ENCODE measurements at regions not wholly inside any gene's neighbourhood (a gene's known extent, or its start where the extent isn't known, plus 50 kb on each side); places are given as distances from the start of the nearest gene placed in this dataset.
"Not testable (repeated sequence)": the region's sequence is repeated elsewhere in the genome, so short reads cannot be mapped to it uniquely, and the experiment has no call there.

DNA sequence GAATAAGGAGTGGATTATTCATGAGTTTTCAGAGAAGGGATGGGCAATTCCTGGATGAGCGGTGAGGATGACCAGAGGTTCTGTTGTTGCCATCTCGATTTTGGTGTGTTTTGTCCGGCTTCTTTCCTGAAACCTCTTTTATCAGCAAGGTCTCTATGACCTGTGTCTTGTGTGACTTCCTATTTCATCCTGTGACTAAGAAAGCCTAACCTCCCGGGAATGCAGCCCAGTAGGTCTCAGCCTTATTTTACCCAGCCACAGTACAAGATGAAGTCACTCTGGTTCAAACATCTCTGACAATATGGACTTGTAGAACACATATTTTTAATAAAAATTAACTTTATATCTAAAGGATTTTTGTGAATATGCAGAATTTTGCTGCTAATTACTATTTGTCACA is 716.4 kb downstream of the FSCB start:
- DNase-seq (no peak), ATAC-seq (replicated peaks in 1 of 2) (no peak)
- Mint-ChIP-seq H3K4me3 (no peak overlapping the region), H3K9me3 (no peaks in the 10 kb centered on the region), H3K27me3 (ENCODE audit: low read depth) (no peaks in the 10 kb centered on the region), H3K4me1 (ENCODE audit: low read depth) (no peaks in the 10 kb centered on the region), H3K36me3 (ENCODE audit: insufficient read depth in 2 of 2) (no peaks in the 10 kb centered on the region), H3K27ac (no peak overlapping the region)

DNA sequence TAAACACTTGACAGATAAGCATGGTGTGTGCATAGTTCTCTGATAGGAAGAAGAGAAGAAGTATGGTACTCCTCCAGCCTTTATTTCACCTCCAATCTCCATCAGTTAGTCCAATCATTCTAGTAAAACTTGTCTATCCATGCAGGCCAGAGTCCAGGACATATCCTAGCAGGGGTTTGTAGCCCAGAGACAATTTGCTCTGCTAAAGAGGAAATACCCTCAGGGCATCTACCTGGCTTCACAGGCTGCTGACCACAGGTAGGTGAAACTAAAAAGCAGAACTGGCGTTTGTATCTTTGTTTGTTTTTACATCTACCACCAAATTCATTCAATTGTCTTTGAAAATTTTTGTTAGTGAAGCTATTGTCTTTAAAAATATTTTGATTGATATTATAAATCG is 717.6 kb downstream of the FSCB start:
- no peak overlapping the region for H3K4me3 Mint-ChIP-seq
- no peak for DNase-seq
- no peaks in the 10 kb centered on the region for H3K27me3 Mint-ChIP-seq (ENCODE audit: low read depth)
- H3K27ac Mint-ChIP-seq, result no peak overlapping the region
- H3K36me3 Mint-ChIP-seq (ENCODE audit: insufficient read depth in 2 of 2), result no peaks in the 10 kb centered on the region
- no peaks in the 10 kb centered on the region for H3K9me3 Mint-ChIP-seq
- no peaks in the 10 kb centered on the region for H3K4me1 Mint-ChIP-seq (ENCODE audit: low read depth)
- no peak for ATAC-seq (replicated peaks in 1 of 2)

- Mint-ChIP-seq H3K27ac (no peak overlapping the region), H3K9me3 (peaks cover 0 to 4% of the 10 kb centered on the region in 2 donors), H3K4me3 (no peak overlapping the region), H3K4me1 (ENCODE audit: low read depth) (no peaks in the 10 kb centered on the region), H3K27me3 (ENCODE audit: low read depth) (no peaks in the 10 kb centered on the region), H3K36me3 (ENCODE audit: insufficient read depth in 2 of 2) (no peaks in the 10 kb centered on the region)
- ATAC-seq (replicated peaks in 1 of 2) (no peak), DNase-seq (no peak)
Observed at GRCh38 chr14:43786066-43786762, 720.9 kb downstream of the FSCB start.

- not testable (repeated sequence) for H3K27me3 Mint-ChIP-seq (ENCODE audit: low read depth); ATAC-seq (replicated peaks in 1 of 2); H3K4me1 Mint-ChIP-seq (ENCODE audit: low read depth); H3K36me3 Mint-ChIP-seq (ENCODE audit: insufficient read depth in 2 of 2); H3K27ac Mint-ChIP-seq; H3K4me3 Mint-ChIP-seq; DNase-seq
- H3K9me3 Mint-ChIP-seq, result peaks cover 8 to 12% of the 10 kb centered on the region in 2 donors
Observed at GRCh38 chr14:43784432-43784831, 722.7 kb downstream of the FSCB start.

GRCh38 chr14:43778937-43779639 is 728.0 kb downstream of the FSCB start:
- Mint-ChIP-seq H3K36me3 (ENCODE audit: insufficient read depth in 2 of 2) (peaks cover 0 to 2% of the 10 kb centered on the region in 2 donors), H3K4me1 (ENCODE audit: low read depth) (no peaks in the 10 kb centered on the region), H3K4me3 (no peak overlapping the region), H3K27me3 (ENCODE audit: low read depth) (no peaks in the 10 kb centered on the region), H3K9me3 (peaks cover 10 to 16% of the 10 kb centered on the region in 2 donors), H3K27ac (no peak overlapping the region)
- DNase-seq (no peak), ATAC-seq (replicated peaks in 1 of 2) (no peak)

GRCh38 chr14:43778570-43778936 is 728.5 kb downstream of the FSCB start:
- H3K4me1 Mint-ChIP-seq (ENCODE audit: low read depth), result no peaks in the 10 kb centered on the region
- H3K36me3 Mint-ChIP-seq (ENCODE audit: insufficient read depth in 2 of 2), result peaks cover 0 to 2% of the 10 kb centered on the region in 2 donors
- no peak for ATAC-seq (replicated peaks in 1 of 2)
- H3K27me3 Mint-ChIP-seq (ENCODE audit: low read depth), result no peaks in the 10 kb centered on the region
- DNase-seq, result no peak
- no peak overlapping the region for H3K27ac Mint-ChIP-seq
- no peak overlapping the region for H3K4me3 Mint-ChIP-seq
- peaks cover 10 to 14% of the 10 kb centered on the region in 2 donors for H3K9me3 Mint-ChIP-seq

DNA sequence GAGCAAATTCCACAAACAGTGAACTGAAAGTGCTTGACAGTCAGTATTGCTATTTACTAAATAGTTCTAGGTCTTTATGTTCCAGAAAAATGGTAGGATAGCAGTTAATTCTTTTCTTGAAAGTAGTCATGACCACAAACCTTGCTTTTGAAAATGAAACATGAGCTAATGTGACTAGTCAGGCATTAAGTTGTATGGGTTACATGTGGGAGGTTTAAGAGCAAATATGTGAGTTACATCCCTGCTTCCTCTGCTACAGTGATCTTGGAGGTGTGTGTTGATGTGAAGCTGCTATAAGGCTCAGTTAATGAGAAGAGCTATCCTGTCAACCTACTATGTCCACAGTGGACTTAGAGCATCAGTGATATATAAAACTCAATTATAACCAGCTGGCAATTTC is 741.6 kb downstream of the FSCB start:
- DNase-seq (no peak), ATAC-seq (replicated peaks in 1 of 2) (no peak)
- Mint-ChIP-seq H3K27me3 (ENCODE audit: low read depth) (no peaks in the 10 kb centered on the region), H3K27ac (no peak overlapping the region), H3K4me3 (no peak overlapping the region), H3K4me1 (ENCODE audit: low read depth) (no peaks in the 10 kb centered on the region), H3K9me3 (peaks cover under 1 to 4% of the 10 kb centered on the region in 2 donors), H3K36me3 (ENCODE audit: insufficient read depth in 2 of 2) (no peaks in the 10 kb centered on the region)

DNA sequence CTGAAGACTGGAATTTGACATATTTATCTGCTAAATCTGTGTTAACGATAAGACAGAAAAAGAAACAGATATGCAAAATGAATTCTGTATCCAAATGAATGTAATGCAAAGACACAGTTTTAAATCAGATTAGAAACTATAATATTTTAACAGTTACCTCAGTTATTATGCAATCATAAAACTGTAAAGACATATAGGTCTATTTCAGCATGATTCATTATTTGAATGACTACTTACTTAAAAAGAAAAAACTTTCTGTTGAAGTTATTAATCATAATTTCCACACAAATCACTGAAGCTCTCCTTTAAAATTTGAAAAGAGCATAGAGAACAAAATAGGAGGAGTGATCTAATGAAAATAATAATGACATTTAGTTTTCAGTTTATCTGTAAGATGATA is 742.6 kb downstream of the FSCB start:
- DNase-seq (no peak), ATAC-seq (replicated peaks in 1 of 2) (no peak)
- H3K27me3 Mint-ChIP-seq (ENCODE audit: low read depth), result no peaks in the 10 kb centered on the region
- H3K4me3 Mint-ChIP-seq, result no peak overlapping the region
- no peak overlapping the region for H3K27ac Mint-ChIP-seq
- H3K36me3 Mint-ChIP-seq (ENCODE audit: insufficient read depth in 2 of 2), result no peaks in the 10 kb centered on the region
- H3K9me3 Mint-ChIP-seq, result peaks cover 2 to 4% of the 10 kb centered on the region in 2 donors
- H3K4me1 Mint-ChIP-seq (ENCODE audit: low read depth), result no peaks in the 10 kb centered on the region

DNA sequence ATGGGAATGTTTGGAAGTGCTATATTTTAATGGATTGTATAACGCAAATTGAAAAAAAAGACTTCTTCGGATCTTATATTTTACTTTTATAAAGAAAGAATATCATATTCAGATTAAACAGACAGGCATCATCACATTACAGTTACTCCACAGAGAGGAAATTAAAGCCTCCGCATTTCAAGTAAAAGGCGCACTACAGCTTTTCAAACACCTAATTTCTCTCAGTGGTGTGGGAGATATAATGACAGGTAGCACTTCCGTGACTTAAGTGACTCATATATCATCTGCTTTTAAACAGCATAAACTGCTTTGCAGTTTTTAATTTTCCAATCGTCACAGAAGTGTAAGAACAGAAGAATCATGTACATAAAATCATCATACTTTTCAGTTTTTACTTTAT is 751.4 kb downstream of the FSCB start:
- Mint-ChIP-seq H3K27ac (no peak overlapping the region), H3K27me3 (ENCODE audit: low read depth) (no peaks in the 10 kb centered on the region), H3K9me3 (peaks cover 4 to 8% of the 10 kb centered on the region in 2 donors), H3K4me1 (ENCODE audit: low read depth) (no peaks in the 10 kb centered on the region), H3K4me3 (no peak overlapping the region), H3K36me3 (ENCODE audit: insufficient read depth in 2 of 2) (peaks cover 0 to 1% of the 10 kb centered on the region in 2 donors)
- DNase-seq (no peak), ATAC-seq (replicated peaks in 1 of 2) (no peak)

DNA sequence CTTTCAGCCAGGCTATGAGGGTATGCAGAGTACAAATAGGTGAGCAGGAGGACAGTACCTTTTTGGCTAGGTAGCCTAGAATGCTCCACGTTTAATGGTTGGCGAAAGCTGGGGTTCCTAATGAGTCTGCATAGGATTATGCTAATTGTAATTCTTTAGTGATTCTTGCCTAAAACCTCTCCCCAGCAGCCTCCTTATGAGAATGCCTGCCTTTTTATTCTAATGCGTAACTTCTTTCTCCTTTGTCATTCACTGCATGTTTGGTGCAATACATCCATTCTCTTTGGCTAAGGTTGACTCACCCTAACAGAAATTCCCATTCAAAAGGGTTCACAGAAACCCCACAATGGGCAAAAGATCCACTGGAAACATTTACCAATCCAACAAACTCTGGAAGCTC is 752.2 kb downstream of the FSCB start:
- ATAC-seq (replicated peaks in 1 of 2), result no peak
- H3K9me3 Mint-ChIP-seq, result peaks cover 2 to 8% of the 10 kb centered on the region in 2 donors
- no peak overlapping the region for H3K27ac Mint-ChIP-seq

GRCh38 chr14:43745746-43746145 is 761.3 kb downstream of the FSCB start:
- DNase-seq (no peak), ATAC-seq (replicated peaks in 1 of 2) (no peak)
- Mint-ChIP-seq H3K27me3 (ENCODE audit: low read depth) (no peaks in the 10 kb centered on the region), H3K27ac (no peak overlapping the region), H3K4me1 (ENCODE audit: low read depth) (no peaks in the 10 kb centered on the region), H3K36me3 (ENCODE audit: insufficient read depth in 2 of 2) (no peaks in the 10 kb centered on the region), H3K9me3 (peaks cover 0 to 6% of the 10 kb centered on the region in 2 donors), H3K4me3 (no peak overlapping the region)

More for the DNA sequence above, 752.2 kb downstream of the FSCB start:
- Mint-ChIP-seq H3K4me1 (ENCODE audit: low read depth) (no peaks in the 10 kb centered on the region), H3K36me3 (ENCODE audit: insufficient read depth in 2 of 2) (peaks cover 0 to 1% of the 10 kb centered on the region in 2 donors), H3K27me3 (ENCODE audit: low read depth) (no peaks in the 10 kb centered on the region), H3K4me3 (no peak overlapping the region)
- no peak for DNase-seq

GRCh38 chr14:43735932-43736331 is 771.2 kb downstream of the FSCB start:
- DNase-seq (no peak), ATAC-seq (replicated peaks in 1 of 2) (no peak)
- H3K9me3 Mint-ChIP-seq, result peaks cover 4 to 8% of the 10 kb centered on the region in 2 donors
- H3K36me3 Mint-ChIP-seq (ENCODE audit: insufficient read depth in 2 of 2), result no peaks in the 10 kb centered on the region
- no peak overlapping the region for H3K4me3 Mint-ChIP-seq
- H3K27ac Mint-ChIP-seq, result no peak overlapping the region
- H3K27me3 Mint-ChIP-seq (ENCODE audit: low read depth), result no peaks in the 10 kb centered on the region
- no peaks in the 10 kb centered on the region for H3K4me1 Mint-ChIP-seq (ENCODE audit: low read depth)

DNA sequence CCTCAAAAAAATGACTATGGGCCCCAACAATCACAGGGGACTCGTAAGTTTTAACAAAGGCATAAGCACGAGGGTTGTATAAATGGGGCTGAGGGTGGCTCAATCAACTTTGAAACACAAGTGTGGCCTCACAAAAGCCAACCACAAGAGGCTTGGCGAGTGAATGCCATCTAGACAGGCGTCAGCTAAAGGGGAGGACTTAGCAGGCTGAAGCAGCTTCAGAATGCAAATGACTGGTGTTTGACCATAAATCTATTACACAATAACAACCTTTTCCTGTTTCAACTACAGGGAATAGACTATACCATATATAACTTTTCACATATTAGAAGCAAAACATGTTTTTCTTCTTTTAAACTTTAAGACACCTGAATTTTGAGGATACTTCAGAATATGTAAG is 777.9 kb downstream of the FSCB start:
- Mint-ChIP-seq H3K4me1 (ENCODE audit: low read depth) (no peaks in the 10 kb centered on the region), H3K27me3 (ENCODE audit: low read depth) (no peaks in the 10 kb centered on the region), H3K9me3 (peaks cover 4% of the 10 kb centered on the region in 2 donors), H3K36me3 (ENCODE audit: insufficient read depth in 2 of 2) (peaks cover 0 to 1% of the 10 kb centered on the region in 2 donors), H3K4me3 (no peak overlapping the region), H3K27ac (no peak overlapping the region)
- DNase-seq (no peak), ATAC-seq (replicated peaks in 1 of 2) (no peak)

GRCh38 chr14:43706900-43707299 is 800.2 kb downstream of the FSCB start:
- Mint-ChIP-seq H3K27ac (no peak overlapping the region), H3K27me3 (ENCODE audit: low read depth) (no peaks in the 10 kb centered on the region), H3K4me3 (no peak overlapping the region), H3K36me3 (ENCODE audit: insufficient read depth in 2 of 2) (peaks cover 0 to 1% of the 10 kb centered on the region in 2 donors), H3K9me3 (peaks cover 5 to 9% of the 10 kb centered on the region in 2 donors), H3K4me1 (ENCODE audit: low read depth) (no peaks in the 10 kb centered on the region)
- no peak for ATAC-seq (replicated peaks in 1 of 2)
- no peak for DNase-seq

Data from activated T-cell treated with anti-CD3 and anti-CD28 coated beads, Interleukin-2, amount 50 U/mL, for 72 hours (primary cell).